A549 (cell line): ENCODE measurements at regions not wholly inside any gene's neighbourhood (a gene's known extent, or its start where the extent isn't known, plus 50 kb on each side); places are given as distances from the start of the nearest gene placed in this dataset.

Experiments used
- ATAC-seq, 2 experiments: fragments of 200-7000 bp in 1 of 2; fragments of >200 bp in 1 of 2; cut with Nextera tagmentation in 1 of 2; cut with Tn5 transposase in 1 of 2; 3 replicates each; pipeline versions ENCODE4 v1.8.0 to v1.9.1; 2018 to 2020; ENCODE audit warnings: mild to moderate bottlenecking in 1 of 2, moderate library complexity in 1 of 2
- CTCF ChIA-PET: fragments of 300-600 bp; sonication (Branson Sonifier 250); formaldehyde crosslinking; extraction: SDS; loops from one replicate; lab custom pipeline; 2021; ENCODE audit warnings: antibody characterized with exemption, inconsistent platforms; lab: Yijun Ruan, JAX
- POLR2A ChIA-PET: fragments of 350-600 bp; formaldehyde crosslinking; extraction: SDS; loops from one replicate; lab custom pipeline; 2021; ENCODE audit warnings: antibody characterized with exemption, inconsistent platforms; lab: Yijun Ruan, JAX
- DNase-seq, 2 experiments: peaks; one replicate each; pipeline versions ENCODE4 v3.0.0 to v3.0.0-alpha.2; 2011 to 2016; ENCODE audit warnings: low read depth in 1 of 2, low spot score in 1 of 2
- FAIRE-seq: peaks from 2 replicates; lab custom pipeline; 2011; peaks lifted over from hg19 to GRCh38; lab: Jason Lieb, UNC
- H3K27ac ChIP-seq, 2 experiments: fragments of >200 bp; sonication (Bioruptor Twin); formaldehyde crosslinking; 3 replicates each; pipeline ENCODE4 v1.5.1; 2016 to 2017
- H3K4me1 ChIP-seq: fragments of >200 bp; sonication (Bioruptor Twin); formaldehyde crosslinking; 3 replicates; pipeline ENCODE4 v1.6.1; 2016
- H3K4me2 ChIP-seq: fragments of >200 bp; sonication (Bioruptor Twin); formaldehyde crosslinking; 3 replicates; pipeline ENCODE4 v1.6.1; 2016
- H3K4me3 ChIP-seq: fragments of >200 bp; sonication (Bioruptor Twin); formaldehyde crosslinking; 3 replicates; pipeline ENCODE4 v1.5.1; 2016
- H3K9me3 ChIP-seq: fragments of >200 bp; sonication (Bioruptor Twin); formaldehyde crosslinking; 3 replicates; pipeline ENCODE4 v1.6.1; 2016
- BHLHE40 ChIP-seq: IDR thresholded peaks from 2 replicates; pipeline ENCODE4 v1.6.1; 2012; ENCODE audit warnings: low read depth, low read length, inconsistent platforms
- CBX2 ChIP-seq: fragments of 200-600 bp; sonication (generic); IDR thresholded peaks from 2 replicates; pipeline ENCODE4 v1.6.1; 2016; ENCODE audit warnings: low read depth, mild to moderate bottlenecking, borderline replicate concordance
- CEBPB ChIP-seq, 2 experiments: fragments of >200 bp in 1 of 2; sonication (Bioruptor Twin) in 1 of 2; formaldehyde crosslinking in 1 of 2; IDR thresholded peaks; 2 replicates each; pipeline ENCODE4 v1.6.1; 2012 to 2016
- CHD2 ChIP-seq: fragments of 150-350 bp; IDR thresholded peaks from 2 replicates; pipeline ENCODE4 v1.6.1; 2014; ENCODE audit warnings: low read length; ENCODE audit not compliant: partially characterized antibody
- EHF ChIP-seq: fragments of 250-450 bp; sonication (Bioruptor Pico); IDR thresholded peaks from 2 replicates; pipeline ENCODE4 v1.5.0; 2020; ENCODE audit warnings: mild to moderate bottlenecking
- FOSB ChIP-seq: fragments of 250-450 bp; sonication (Bioruptor Pico); IDR thresholded peaks from 2 replicates; pipeline ENCODE4 v1.5.0; 2020; ENCODE audit warnings: mild to moderate bottlenecking, moderate library complexity
- FOSL2 ChIP-seq, 2 experiments: fragments of 450-650 bp in 1 of 2; fragments of >200 bp in 1 of 2; sonication (Bioruptor Twin) in 1 of 2; formaldehyde crosslinking; IDR thresholded peaks; 2 replicates each; pipeline versions ENCODE4 v1.5.0 to v1.6.1; 2016 to 2020; ENCODE audit warnings: mild to moderate bottlenecking in 1 of 2, moderate library complexity in 1 of 2
- GATA3 ChIP-seq: IDR thresholded peaks from 2 replicates; pipeline ENCODE4 v1.6.1; 2012; ENCODE audit warnings: borderline replicate concordance
- HDAC2 ChIP-seq: fragments of 200-600 bp; sonication (generic); IDR thresholded peaks from 2 replicates; pipeline ENCODE4 v1.6.1; 2016
- HEYL ChIP-seq: fragments of 250-450 bp; sonication (Bioruptor Pico); IDR thresholded peaks from 2 replicates; pipeline ENCODE4 v1.8.0; 2021; ENCODE audit warnings: mild to moderate bottlenecking, moderate library complexity
- HOXA7 ChIP-seq: fragments of 250-450 bp; sonication (Bioruptor Pico); IDR thresholded peaks from 2 replicates; pipeline ENCODE4 v1.5.0; 2020; ENCODE audit warnings: mild to moderate bottlenecking, moderate library complexity
- HOXB13 ChIP-seq: fragments of 250-450 bp; sonication (Bioruptor Pico); IDR thresholded peaks from 2 replicates; pipeline ENCODE4 v1.5.0; 2020; ENCODE audit warnings: low read depth, mild to moderate bottlenecking, moderate library complexity
- JUN ChIP-seq, 2 experiments: fragments of >200 bp; sonication (Bioruptor Twin); formaldehyde crosslinking; IDR thresholded peaks; 2 replicates in 1 of 2; 3 replicates in 1 of 2; pipeline ENCODE4 v1.6.1; 2016 to 2017
- JUNB ChIP-seq: fragments of >200 bp; sonication (Bioruptor Twin); formaldehyde crosslinking; IDR thresholded peaks from 2 replicates; pipeline ENCODE4 v1.6.1; 2016
- KDM5A ChIP-seq: fragments of 200-600 bp; sonication (generic); IDR thresholded peaks from 2 replicates; pipeline ENCODE4 v1.6.1; 2016; ENCODE audit warnings: antibody characterized with exemption, mild to moderate bottlenecking
- NFE2L2 ChIP-seq: fragments of 150-350 bp; conservative IDR thresholded peaks from 2 replicates; pipeline ENCODE4 v1.6.1; 2014; ENCODE audit warnings: low read length
- NPAS2 ChIP-seq: fragments of 250-450 bp; sonication (Bioruptor Pico); IDR thresholded peaks from 2 replicates; pipeline ENCODE4 v1.8.0; 2022; ENCODE audit warnings: mild to moderate bottlenecking, moderate library complexity, borderline replicate concordance
- NR3C1 ChIP-seq: fragments of >200 bp; sonication (Bioruptor Twin); formaldehyde crosslinking; IDR thresholded peaks from 3 replicates; pipeline ENCODE4 v1.6.1; 2017
- POLR2A ChIP-seq: IDR thresholded peaks from 2 replicates; pipeline ENCODE4 v1.6.1; 2012; ENCODE audit warnings: mild to moderate bottlenecking, low read length
- POLR2AphosphoS2 ChIP-seq: conservative IDR thresholded peaks from 2 replicates; pipeline ENCODE4 v1.6.1; 2012; ENCODE audit warnings: low read length, improper control_type of control experiment, inconsistent platforms
- RCOR1 ChIP-seq: fragments of 150-350 bp; IDR thresholded peaks from 2 replicates; pipeline ENCODE4 v1.6.1; 2014; ENCODE audit warnings: antibody characterized with exemption, low read length, low read depth
- RFX5 ChIP-seq: fragments of 450-650 bp; IDR thresholded peaks from 2 replicates; pipeline ENCODE4 v1.7.1; 2014; ENCODE audit warnings: antibody characterized with exemption, mild to moderate bottlenecking, moderate library complexity
- RNF2 ChIP-seq: fragments of 200-600 bp; sonication (generic); IDR thresholded peaks from 2 replicates; pipeline ENCODE4 v1.6.1; 2016; ENCODE audit warnings: low read depth, mild to moderate bottlenecking, antibody characterized with exemption, moderate library complexity, borderline replicate concordance
- SMC3 ChIP-seq: fragments of >200 bp; sonication (Bioruptor Twin); formaldehyde crosslinking; IDR thresholded peaks from 3 replicates; pipeline ENCODE4 v1.6.1; 2018; ENCODE audit warnings: inconsistent platforms
- SREBF2 ChIP-seq: fragments of 450-650 bp; IDR thresholded peaks from 2 replicates; pipeline ENCODE4 v1.6.1; 2014; ENCODE audit warnings: mild to moderate bottlenecking, moderate library complexity
- ZNF302 ChIP-seq: fragments of 250-450 bp; sonication (Bioruptor Pico); IDR thresholded peaks from 2 replicates; pipeline ENCODE4 v1.9.0; 2021; ENCODE audit warnings: inconsistent platforms, mild to moderate bottlenecking, moderate library complexity
- WGBS: methylation state at CpG from one replicate; pipeline ENCODE4 v1.1.6; 2017; ENCODE audit errors: missing lambda C conversion rate; 5-methylcytosine and 5-hydroxymethylcytosine counted together
- TF ChIP-seq, protein P1 (sequence below): fragments of 200-600 bp; sonication (generic); IDR thresholded peaks from 2 replicates; pipeline ENCODE4 v1.6.1; 2016; ENCODE audit warnings: antibody characterized with exemption, mild to moderate bottlenecking, moderate library complexity
- TF ChIP-seq, protein P2 (sequence below): IDR thresholded peaks from 2 replicates; pipeline ENCODE4 v1.6.1; 2012; ENCODE audit warnings: low read depth, borderline replicate concordance
- TF ChIP-seq, protein P3 (sequence below): fragments of >200 bp; sonication (Bioruptor Twin); formaldehyde crosslinking; IDR thresholded peaks from 3 replicates; pipeline ENCODE4 v1.5.1; 2016

DNA sequence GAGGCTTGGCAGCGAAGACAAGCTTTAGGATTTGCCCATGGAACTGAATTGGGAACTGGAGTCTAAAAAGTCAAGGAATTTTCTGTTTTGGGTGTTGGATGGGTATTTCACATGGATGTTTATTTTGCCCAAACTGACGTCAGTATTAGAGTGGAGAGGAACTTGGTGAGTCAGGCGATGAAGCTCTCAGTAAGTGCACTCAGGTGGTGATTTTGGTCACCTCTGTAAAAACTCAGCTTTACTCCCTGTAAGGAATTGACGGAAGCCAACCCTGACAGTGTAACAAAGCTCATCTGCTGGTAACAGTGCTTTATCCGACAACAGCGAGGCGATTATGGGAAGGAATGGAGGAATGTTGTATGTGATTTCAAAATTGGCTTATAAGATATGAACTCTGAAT, 77.0 kb upstream of the PGRMC2 start:
- 86% methylated on average over 7 of the region's 7 CpGs for WGBS
- DNase-seq = no peak

DNA sequence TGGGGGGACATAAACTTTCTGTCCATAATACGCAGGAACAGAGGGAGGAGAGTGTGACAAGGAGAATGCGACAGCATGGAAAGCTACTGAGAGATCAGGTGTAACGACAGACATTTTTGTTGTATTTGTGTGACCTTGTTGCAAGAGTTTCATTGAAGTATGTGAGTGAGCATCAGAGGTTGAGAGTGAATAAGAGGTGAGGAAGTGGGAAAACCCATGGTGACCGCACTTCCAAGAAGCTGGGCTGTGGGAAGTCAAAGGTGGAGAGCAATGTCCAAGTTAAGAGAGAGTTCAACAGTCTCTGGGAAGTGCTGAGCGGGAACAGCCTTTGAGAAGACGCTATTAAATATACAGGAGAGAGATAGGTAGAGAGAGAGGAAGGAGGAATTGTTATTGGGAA, 76.4 kb upstream of the PGRMC2 start:
- 90% methylated on average over 6 of the region's 6 CpGs for WGBS
- FAIRE-seq (no peak), ATAC-seq (no peak), DNase-seq (no peak)
- H3K9me3 ChIP-seq = peaks cover 3% of the 10 kb centered on the region; the same call in 2 of the 3 replicates
- TF ChIP-seq HOXA7 (CRISPR knock-in tag) (no peak), GATA3 (no peak), CEBPB (IDR thresholded peaks at IDR 0.05) (no peak), NPAS2 (CRISPR knock-in tag) (no peak), KDM5A (no peak), RFX5 (no peak), FOSL2 (IDR thresholded peaks at IDR 0.05) (no peak), FOSL2 (CRISPR knock-in tag; IDR thresholded peaks at IDR 0.05) (no peak), SREBF2 (no peak), JUNB (no peak), NR3C1 (no peak)
- TF ChIP-seq, protein P1, sequence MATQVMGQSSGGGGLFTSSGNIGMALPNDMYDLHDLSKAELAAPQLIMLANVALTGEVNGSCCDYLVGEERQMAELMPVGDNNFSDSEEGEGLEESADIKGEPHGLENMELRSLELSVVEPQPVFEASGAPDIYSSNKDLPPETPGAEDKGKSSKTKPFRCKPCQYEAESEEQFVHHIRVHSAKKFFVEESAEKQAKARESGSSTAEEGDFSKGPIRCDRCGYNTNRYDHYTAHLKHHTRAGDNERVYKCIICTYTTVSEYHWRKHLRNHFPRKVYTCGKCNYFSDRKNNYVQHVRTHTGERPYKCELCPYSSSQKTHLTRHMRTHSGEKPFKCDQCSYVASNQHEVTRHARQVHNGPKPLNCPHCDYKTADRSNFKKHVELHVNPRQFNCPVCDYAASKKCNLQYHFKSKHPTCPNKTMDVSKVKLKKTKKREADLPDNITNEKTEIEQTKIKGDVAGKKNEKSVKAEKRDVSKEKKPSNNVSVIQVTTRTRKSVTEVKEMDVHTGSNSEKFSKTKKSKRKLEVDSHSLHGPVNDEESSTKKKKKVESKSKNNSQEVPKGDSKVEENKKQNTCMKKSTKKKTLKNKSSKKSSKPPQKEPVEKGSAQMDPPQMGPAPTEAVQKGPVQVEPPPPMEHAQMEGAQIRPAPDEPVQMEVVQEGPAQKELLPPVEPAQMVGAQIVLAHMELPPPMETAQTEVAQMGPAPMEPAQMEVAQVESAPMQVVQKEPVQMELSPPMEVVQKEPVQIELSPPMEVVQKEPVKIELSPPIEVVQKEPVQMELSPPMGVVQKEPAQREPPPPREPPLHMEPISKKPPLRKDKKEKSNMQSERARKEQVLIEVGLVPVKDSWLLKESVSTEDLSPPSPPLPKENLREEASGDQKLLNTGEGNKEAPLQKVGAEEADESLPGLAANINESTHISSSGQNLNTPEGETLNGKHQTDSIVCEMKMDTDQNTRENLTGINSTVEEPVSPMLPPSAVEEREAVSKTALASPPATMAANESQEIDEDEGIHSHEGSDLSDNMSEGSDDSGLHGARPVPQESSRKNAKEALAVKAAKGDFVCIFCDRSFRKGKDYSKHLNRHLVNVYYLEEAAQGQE = no peak
- H3K4me2 ChIP-seq = no peak overlapping the region
- ChIA-PET POLR2A (no interaction called here), CTCF (interaction anchor here (0.6 to 1.5 kb wide), 2 partner anchors 15 to 211 kb away, joined by 3 to 4 read pairs; no protein-coding TSS in a partner anchor)
- peaks cover 3% of the 10 kb centered on the region for H3K4me1 ChIP-seq
- peak overlapping the region in 1 of 2 experiments; percentile 25; a peak in 1 of 6 replicates for H3K27ac ChIP-seq
- H3K4me3 ChIP-seq = no peak overlapping the region

More for the DNA sequence above, 77.0 kb upstream of the PGRMC2 start:
- POLR2A ChIA-PET = no interaction called here
- H3K4me1 ChIP-seq = no peaks in the 10 kb centered on the region; the same call in 2 of the 3 replicates
- H3K4me2 ChIP-seq = no peak overlapping the region
- peak overlapping the region in 1 of 2 experiments; percentile 27; a peak in 3 of 6 replicates for H3K27ac ChIP-seq
- peaks cover 8% of the 10 kb centered on the region; the same call in 2 of the 3 replicates for H3K9me3 ChIP-seq
- no peak overlapping the region for H3K4me3 ChIP-seq
- ATAC-seq = no peak
- TF ChIP-seq ZNF302 = no peak
- TF ChIP-seq, all 56 proteins: peak for 0
- CTCF ChIA-PET = interaction anchor here (0.6 to 1.5 kb wide), 2 partner anchors 14 to 210 kb away, joined by 3 to 4 read pairs; no protein-coding TSS in a partner anchor
- FAIRE-seq = no peak

DNA sequence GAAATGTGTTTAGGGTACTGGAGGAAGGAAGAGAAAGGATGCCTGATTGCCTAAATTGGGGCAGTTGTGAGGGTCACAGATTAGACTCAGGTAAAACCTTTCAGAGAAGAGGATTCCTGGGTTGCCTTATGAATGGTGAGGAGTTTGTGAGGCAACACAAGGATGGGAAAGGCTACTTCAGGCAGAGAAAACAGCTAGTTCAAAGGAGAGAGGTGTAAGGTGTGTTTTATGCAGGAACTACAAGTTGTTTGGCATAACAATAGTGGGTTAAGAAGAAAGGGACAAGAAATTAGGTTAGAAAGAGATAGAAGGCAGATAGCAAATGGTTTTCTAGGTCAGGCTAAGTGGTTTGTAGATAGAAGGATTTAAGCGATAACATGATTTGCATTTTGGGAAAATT, 75.1 kb upstream of the PGRMC2 start:
- H3K9me3 ChIP-seq = no peaks in the 10 kb centered on the region
- ATAC-seq (no peak), FAIRE-seq (no peak), DNase-seq (no peak)
- no peak overlapping the region for H3K4me2 ChIP-seq
- no peak overlapping the region for H3K27ac ChIP-seq
- CTCF ChIA-PET = no interaction called here
- TF ChIP-seq RCOR1 = no peak
- TF ChIP-seq POLR2AphosphoS2 = no peak
- TF ChIP-seq HDAC2 = no peak
- TF ChIP-seq, protein P2, sequence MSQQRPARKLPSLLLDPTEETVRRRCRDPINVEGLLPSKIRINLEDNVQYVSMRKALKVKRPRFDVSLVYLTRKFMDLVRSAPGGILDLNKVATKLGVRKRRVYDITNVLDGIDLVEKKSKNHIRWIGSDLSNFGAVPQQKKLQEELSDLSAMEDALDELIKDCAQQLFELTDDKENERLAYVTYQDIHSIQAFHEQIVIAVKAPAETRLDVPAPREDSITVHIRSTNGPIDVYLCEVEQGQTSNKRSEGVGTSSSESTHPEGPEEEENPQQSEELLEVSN = no peak
- TF ChIP-seq FOSB (CRISPR knock-in tag) = no peak
- H3K4me3 ChIP-seq = no peak overlapping the region
- POLR2A ChIA-PET = no interaction called here
- peaks cover 15% of the 10 kb centered on the region for H3K4me1 ChIP-seq
- WGBS = 100% methylated on average over 1 of the region's 1 CpG

DNA sequence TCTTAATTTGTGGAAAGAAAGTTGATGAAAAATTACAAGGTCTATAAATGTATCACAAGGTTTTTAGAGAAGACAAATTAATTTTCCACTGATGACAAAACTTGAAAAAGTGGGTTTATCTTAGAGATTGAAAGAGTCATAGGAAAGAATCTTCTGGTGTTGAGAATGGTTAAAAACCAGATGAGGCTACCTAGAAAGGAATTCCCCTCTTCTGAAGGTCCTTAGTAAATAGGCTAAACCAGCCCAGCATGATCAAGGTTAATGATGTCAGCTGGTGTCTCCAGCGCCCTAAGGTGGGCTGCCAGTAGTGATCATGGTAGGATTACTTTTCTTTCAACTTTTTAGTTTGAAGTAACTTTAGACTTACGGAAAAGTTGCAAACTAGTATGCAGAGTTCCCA, 71.8 kb upstream of the PGRMC2 start:
- POLR2A ChIA-PET = no interaction called here
- ATAC-seq (no peak), DNase-seq (no peak), FAIRE-seq (no peak)
- Histone ChIP-seq H3K9me3 (no peaks in the 10 kb centered on the region), H3K4me1 (peaks cover 47% of the 10 kb centered on the region), H3K4me3 (no peak overlapping the region), H3K27ac (peak overlapping the region; percentile 85 to 97; a peak in 5 of 6 replicates), H3K4me2 (no peak overlapping the region)
- CTCF ChIA-PET = interaction anchor here (1.4 to 1.5 kb wide), 2 partner anchors 20 to 68 kb away, joined by 4 read pairs; no protein-coding TSS in a partner anchor
- no peak for TF ChIP-seq EHF (CRISPR knock-in tag)
- TF ChIP-seq BHLHE40 = no peak
- no peak for TF ChIP-seq HEYL
- TF ChIP-seq CHD2 = no peak
- TF ChIP-seq SREBF2 = no peak
- no peak for TF ChIP-seq RNF2
- TF ChIP-seq JUN (IDR thresholded peaks at IDR 0.05) = no peak
- TF ChIP-seq HOXB13 (CRISPR knock-in tag) = no peak
- TF ChIP-seq POLR2A = no peak
- TF ChIP-seq NFE2L2 = no peak
- TF ChIP-seq SMC3 = no peak
- TF ChIP-seq CBX2 = no peak
- TF ChIP-seq, protein P3, sequence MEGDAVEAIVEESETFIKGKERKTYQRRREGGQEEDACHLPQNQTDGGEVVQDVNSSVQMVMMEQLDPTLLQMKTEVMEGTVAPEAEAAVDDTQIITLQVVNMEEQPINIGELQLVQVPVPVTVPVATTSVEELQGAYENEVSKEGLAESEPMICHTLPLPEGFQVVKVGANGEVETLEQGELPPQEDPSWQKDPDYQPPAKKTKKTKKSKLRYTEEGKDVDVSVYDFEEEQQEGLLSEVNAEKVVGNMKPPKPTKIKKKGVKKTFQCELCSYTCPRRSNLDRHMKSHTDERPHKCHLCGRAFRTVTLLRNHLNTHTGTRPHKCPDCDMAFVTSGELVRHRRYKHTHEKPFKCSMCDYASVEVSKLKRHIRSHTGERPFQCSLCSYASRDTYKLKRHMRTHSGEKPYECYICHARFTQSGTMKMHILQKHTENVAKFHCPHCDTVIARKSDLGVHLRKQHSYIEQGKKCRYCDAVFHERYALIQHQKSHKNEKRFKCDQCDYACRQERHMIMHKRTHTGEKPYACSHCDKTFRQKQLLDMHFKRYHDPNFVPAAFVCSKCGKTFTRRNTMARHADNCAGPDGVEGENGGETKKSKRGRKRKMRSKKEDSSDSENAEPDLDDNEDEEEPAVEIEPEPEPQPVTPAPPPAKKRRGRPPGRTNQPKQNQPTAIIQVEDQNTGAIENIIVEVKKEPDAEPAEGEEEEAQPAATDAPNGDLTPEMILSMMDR = no peak
- 84% methylated on average over 2 of the region's 2 CpGs for whole genome bisulfite sequencing
